HG02840 (cell line): ENCODE measurements at regions not wholly inside any gene's neighbourhood (a gene's known extent, or its start where the extent isn't known, plus 50 kb on each side); places are given as distances from the start of the nearest gene placed in this dataset.
"Not testable (repeated sequence)": the region's sequence is repeated elsewhere in the genome, so short reads cannot be mapped to it uniquely, and the experiment has no call there.

Experiments used
- ATAC-seq: cut with Tn5 transposase; IDR thresholded peaks from one replicate; pipeline ENCODE4 v1.9.1; 2021; ENCODE audit warnings: mild to moderate bottlenecking, moderate library complexity, moderate number of reproducible peaks; ENCODE audit not compliant: unreplicated experiment, low FRiP score

DNA sequence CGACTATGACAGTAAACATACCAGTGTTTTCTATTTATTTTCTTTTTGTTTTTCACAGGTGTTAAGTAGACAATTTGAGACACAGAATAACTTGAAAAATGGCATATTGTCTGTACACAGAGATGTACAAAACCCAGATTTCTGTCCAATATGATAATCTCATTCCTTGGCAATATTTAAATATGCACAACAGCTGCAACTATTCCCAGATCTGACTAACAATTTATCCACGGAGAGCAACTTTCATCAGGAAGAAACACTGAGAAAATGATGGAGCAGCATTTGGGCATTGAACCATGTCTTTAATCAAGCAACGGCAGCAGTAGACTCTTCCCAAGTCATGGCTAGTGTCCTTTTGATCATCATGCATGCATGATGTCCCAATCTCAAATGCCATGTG is 452.6 kb downstream of the ZPLD1 start:
- no peak for ATAC-seq

DNA sequence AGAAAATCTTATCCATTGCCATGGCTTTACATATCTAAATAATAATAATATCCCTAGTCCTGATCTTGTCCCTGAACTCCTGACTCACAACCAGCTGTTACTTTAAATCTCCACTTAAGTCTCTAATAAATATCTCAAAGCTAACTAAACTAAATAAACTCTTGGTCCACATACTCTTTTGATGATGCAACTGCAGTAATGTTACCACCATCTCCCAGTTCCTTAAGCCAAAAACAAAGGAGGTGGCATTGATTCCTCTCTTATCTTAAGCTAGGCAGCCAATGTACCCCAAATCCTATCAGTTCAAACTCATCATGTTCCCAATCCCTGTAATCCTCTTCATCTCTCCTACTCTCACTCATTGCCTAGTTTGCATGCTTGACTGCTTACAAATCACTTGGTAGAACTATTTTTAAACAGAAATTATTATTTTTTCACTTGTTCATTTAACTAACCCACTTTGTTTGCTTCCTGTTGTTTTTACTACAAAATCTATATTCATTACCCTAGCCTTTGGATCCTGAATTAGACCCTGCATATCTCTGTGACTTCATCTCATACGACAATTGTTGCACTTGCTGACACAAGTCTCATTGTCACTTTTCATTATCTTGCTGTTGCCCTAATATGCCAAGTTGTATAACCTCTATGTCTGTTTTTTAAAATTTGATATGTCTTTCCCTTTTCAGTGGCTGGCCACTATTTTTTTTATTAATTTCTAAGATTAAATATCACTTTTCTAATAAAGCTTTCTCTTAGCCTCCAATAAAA is 462.2 kb downstream of the ZPLD1 start:
- no peak for ATAC-seq

DNA sequence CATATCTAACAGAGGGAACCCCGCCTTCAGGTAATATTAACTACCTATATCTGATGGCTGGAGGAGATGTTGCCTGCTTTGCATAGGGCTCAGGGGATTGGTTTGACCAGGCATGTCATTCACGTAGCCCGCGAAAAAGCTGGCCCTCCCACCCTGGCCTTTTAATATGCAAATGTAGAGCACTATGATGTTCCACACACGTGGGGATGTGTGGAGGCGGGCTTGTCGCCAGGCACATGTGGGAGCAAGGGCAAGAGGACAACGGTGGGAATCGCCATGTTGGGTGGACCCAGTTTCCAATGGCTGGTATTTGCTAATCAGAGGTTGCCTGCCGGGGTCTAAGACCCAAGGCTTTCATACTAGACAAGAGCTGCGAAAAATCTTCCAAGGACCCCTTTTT is 469.8 kb downstream of the ZPLD1 start:
- no peak for ATAC-seq

DNA sequence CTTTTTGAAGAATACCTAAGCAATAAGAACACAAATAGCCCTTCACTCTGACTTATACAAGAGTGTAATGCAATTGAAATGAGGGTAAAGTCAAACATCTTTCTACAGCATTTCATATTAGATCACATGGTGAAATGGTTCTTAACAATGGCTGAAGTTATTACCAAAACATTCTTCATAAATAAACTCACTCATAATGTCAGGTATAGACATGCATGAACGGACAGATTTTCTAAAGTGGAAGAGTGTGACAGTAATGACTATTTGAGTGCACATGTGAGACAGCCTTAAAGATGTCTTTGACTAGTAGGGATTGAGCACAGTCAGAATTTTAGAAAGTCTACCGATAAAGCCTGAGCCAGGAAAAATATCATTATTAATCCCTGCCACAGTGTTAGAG is 471.0 kb downstream of the ZPLD1 start:
- ATAC-seq, result no peak

DNA sequence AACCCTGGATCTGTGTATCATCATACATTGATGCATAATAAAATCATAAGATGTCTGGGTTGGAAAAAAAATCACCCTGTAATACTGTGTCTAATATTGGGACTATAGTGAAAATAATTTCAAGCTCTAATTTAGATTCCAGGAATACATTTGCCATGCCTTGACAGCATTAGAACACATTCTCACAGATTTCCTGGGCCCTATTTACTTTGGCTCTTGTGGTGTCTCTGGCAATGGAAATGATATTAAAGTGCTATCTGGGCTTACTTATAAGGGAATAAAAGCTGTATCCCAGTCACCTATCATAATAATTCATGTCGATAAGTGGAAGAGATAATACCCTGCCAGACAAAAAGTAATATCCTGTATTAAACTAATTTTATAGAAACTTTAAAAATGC is 472.0 kb downstream of the ZPLD1 start:
- no peak for ATAC-seq

DNA sequence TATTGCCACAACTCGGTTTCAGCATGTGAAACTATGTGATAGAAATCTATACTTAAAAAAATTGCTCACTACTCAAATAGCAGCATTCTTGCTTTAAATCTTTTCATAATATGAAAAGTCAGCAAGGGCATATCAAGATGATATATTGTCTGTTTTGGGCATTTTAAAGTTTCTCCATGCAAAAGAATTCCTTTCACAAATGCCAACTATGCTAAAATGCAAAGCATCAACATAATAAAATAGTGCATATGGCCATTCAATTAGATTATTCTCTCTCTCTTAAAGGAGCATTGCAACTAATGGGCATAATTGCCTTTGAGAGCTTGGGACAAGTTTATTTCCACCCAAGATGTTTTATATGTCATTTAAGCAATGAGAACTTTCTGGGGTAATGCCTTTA is 475.1 kb downstream of the ZPLD1 start:
- no peak for ATAC-seq

- ATAC-seq, result no peak
These were observed 481.7 kb downstream of the ZPLD1 start for GRCh38 chr3:102916532-102916931.

- no peak for ATAC-seq
These were observed 491.8 kb downstream of the ZPLD1 start for GRCh38 chr3:102926618-102927017.

- no peak for ATAC-seq
These were observed 498.6 kb downstream of the ZPLD1 start for GRCh38 chr3:102933377-102933776.

DNA sequence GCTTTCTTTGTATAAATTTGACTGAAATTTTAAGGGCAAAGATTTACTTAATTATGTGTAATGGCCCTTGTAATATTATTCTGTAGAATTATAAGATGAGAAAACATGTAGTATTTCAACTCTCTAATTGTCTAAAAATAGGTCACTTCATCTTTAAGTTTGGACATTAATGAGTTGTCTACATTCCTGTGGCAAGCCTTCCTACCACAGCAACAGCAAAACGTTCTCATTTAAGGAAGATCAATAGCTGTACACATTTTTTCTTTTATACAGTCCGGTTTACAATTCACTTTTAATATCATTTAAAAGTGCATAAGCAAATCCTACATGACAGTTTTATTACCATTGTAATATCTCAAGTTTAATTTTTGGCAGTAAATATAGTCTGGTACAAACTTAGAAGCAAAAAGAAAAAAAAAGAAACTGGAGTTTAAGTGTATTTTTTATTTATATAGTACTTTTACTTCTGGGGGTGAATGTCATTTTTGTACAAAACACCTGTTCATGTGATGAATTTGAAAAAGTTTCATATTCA is 501.8 kb downstream of the ZPLD1 start:
- no peak for ATAC-seq

GRCh38 chr3:102941786-102942185 is 507.0 kb downstream of the ZPLD1 start:
- ATAC-seq, result no peak

- ATAC-seq, result not testable (repeated sequence)
These were observed 511.6 kb downstream of the ZPLD1 start for GRCh38 chr3:102946445-102946844.

DNA sequence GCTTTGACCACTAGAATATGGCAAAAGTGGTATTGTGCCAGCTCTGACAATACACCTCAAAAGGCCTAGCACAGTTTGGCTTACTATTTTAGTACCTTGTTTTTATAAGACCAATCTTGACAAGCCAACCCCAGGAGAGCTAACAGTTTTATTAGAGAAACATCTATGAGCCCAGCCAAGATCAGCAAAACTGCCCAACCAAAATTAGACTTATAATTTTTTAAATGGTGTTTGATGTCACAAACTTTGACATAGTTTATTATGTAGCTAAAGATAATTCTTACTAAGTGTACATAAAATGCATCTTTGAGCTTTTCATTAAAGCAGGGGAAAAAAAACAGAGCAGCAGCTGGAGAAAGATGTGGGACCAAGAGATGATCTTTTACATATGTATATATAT is 537.5 kb downstream of the ZPLD1 start:
- ATAC-seq, result no peak

GRCh38 chr3:102974333-102974732 is 539.5 kb downstream of the ZPLD1 start:
- no peak for ATAC-seq

DNA sequence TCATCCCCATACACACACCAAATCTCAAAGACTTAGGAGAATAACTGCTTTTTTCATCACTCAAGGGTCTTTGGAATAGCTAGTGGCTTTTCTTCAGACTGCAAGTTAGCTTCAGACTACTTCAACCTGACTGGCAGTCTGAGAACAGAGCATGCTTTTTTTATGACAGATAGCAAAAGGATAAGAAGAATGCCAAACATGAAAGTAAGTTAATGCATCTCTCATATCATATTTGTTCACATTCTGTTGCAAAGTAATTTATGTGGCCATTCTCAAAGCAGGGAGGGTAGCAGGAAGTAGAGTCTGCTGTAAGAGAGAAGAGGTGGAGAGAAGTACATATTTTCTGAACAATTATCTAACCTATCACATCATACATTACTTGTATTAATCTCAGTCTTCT is 544.4 kb downstream of the ZPLD1 start:
- ATAC-seq, result no peak

- ATAC-seq, result no peak
These were observed 545.0 kb downstream of the ZPLD1 start for GRCh38 chr3:102979682-102980354.

- no peak for ATAC-seq
These were observed 545.5 kb downstream of the ZPLD1 start for GRCh38 chr3:102980355-102980696.

- no peak for ATAC-seq
These were observed 567.8 kb downstream of the ZPLD1 start for GRCh38 chr3:103002425-103003176.

DNA sequence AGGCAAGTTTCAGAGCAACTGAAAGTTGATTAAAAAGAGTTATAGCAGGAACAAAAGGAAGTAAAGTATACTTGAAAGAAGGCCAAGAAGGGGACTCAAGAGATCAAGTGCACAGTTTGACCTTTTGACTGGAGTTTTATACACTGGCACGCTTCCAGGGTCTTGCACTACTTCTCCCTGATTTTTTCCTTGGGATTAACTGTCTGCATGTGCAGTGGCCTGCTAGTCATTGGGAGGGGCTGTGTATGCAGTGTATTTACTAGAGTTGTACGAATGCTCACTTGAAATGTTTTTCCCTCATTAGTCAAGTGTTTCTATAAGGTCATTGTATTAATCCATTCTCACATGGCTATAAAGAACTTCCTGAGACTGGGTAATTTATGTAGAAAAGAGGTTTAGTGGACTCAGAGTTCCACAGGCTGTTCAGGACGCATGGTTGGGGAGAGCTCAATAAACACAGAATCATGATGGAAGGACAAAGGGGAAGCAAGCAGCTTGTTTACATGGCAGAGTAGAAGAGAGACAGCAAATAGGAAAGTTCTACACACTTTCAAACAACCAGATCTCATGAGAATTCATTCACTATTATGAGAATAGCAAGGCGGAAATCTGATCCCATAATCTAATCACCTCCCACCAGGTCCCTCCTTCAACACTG is 571.8 kb downstream of the ZPLD1 start:
- no peak for ATAC-seq

GRCh38 chr3:103009609-103010008 is 574.8 kb downstream of the ZPLD1 start:
- no peak for ATAC-seq

DNA sequence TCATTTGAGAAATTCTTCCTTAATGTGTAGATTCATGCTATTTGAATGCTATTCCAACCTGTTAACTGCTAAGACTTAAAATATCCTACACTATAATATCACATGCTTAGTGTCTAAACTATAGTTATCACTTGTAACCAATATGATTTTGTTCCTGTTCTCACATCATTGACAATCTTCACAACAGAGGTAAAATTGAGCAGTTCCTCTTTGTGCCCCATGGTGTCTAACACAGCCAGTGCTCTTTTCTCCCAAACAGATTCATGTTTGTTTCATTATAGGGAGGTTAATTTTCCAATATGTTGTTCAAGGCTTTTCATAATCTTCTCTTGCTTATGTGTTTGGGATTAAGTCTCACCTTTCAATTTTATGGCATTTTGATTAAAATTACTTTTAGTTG is 591.1 kb downstream of the ZPLD1 start:
- no peak for ATAC-seq
